ENCODE measurements at regions not wholly inside any gene's neighbourhood (a gene's known extent, or its start where the extent isn't known, plus 50 kb on each side); places are given as distances from the start of the nearest gene placed in this dataset.

DNA sequence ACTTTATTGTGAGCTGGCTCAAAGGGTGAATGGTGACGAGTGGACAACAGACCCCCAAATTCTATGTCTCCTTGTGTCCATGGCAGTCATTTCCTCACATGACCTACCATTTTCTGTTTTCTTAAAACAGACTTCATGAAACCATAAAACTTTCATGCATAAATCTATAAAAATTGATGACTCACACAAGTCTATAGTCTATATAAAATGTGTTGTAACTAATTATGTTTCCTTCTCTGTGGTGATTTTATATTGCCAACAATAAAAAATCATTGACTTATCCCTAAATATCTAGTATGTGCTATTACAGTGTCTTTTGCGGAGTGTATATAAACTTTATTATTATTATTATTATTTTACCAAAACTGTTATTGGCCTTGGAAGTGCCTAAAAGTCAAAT, 382.4 kb downstream of the MAT2B start:
- H3K36me3 ChIP-seq: no peaks in the 10 kb centered on the region
- 68 to 92% (median 86%) methylated on average over 2 of the region's 2 CpGs for WGBS, 5 donors
- no peak overlapping the region for H3K4me3 ChIP-seq
- DNase-seq: no peak
- H3K27ac ChIP-seq: no peak overlapping the region
- H3K9me3 ChIP-seq: no peaks in the 10 kb centered on the region
- intact Hi-C loops (cut with DNase I; ENCODE audit: low total_unique reads): no loop called here
- no peaks in the 10 kb centered on the region for H3K4me1 ChIP-seq
- TF ChIP-seq, protein P1, sequence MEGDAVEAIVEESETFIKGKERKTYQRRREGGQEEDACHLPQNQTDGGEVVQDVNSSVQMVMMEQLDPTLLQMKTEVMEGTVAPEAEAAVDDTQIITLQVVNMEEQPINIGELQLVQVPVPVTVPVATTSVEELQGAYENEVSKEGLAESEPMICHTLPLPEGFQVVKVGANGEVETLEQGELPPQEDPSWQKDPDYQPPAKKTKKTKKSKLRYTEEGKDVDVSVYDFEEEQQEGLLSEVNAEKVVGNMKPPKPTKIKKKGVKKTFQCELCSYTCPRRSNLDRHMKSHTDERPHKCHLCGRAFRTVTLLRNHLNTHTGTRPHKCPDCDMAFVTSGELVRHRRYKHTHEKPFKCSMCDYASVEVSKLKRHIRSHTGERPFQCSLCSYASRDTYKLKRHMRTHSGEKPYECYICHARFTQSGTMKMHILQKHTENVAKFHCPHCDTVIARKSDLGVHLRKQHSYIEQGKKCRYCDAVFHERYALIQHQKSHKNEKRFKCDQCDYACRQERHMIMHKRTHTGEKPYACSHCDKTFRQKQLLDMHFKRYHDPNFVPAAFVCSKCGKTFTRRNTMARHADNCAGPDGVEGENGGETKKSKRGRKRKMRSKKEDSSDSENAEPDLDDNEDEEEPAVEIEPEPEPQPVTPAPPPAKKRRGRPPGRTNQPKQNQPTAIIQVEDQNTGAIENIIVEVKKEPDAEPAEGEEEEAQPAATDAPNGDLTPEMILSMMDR (IDR thresholded peaks at IDR 0.05 in 8 of 11, conservative IDR thresholded peaks at IDR 0.05 in 3 of 11): no peak
- TF ChIP-seq POLR2AphosphoS5 (IDR thresholded peaks at IDR 0.05) (no peak), POLR2A (IDR thresholded peaks at IDR 0.05) (no peak)
- no peaks in the 10 kb centered on the region for H3K27me3 ChIP-seq (replicated peaks in 1 of 7)

DNA sequence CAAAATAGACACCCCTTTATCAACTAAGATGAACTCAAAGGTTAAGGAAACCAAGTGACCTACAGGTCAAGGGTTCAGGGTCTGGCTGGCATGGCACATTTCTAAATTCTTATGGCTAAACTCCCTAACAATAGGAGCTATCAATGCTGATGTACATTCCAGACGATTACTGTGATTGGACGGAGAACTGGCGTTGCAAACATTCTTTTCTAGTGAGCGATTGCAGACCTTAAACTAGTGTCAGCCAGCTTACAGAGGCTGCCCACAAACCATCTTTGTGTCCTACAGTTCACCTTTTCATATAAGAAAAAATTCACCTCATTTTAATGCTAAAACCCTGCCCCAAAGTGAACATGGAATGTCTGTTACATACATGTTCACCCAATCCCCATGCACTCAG, 382.9 kb downstream of the MAT2B start:
- Histone ChIP-seq H3K27ac (no peak overlapping the region), H3K4me3 (no peak overlapping the region), H3K27me3 (replicated peaks in 1 of 7) (no peaks in the 10 kb centered on the region), H3K36me3 (no peaks in the 10 kb centered on the region), H3K4me1 (no peaks in the 10 kb centered on the region), H3K9me3 (no peaks in the 10 kb centered on the region)
- no peak for TF ChIP-seq POLR2A (IDR thresholded peaks at IDR 0.05)
- TF ChIP-seq, protein P1 (IDR thresholded peaks at IDR 0.05 in 8 of 11, conservative IDR thresholded peaks at IDR 0.05 in 3 of 11): no peak
- no peak for TF ChIP-seq POLR2AphosphoS5 (IDR thresholded peaks at IDR 0.05)
- 70 to 93% (median 88%) methylated on average over 4 of the region's 4 CpGs for WGBS, 5 donors
- intact Hi-C loops (cut with DNase I; ENCODE audit: low total_unique reads): no loop called here
- no peak for DNase-seq

DNA sequence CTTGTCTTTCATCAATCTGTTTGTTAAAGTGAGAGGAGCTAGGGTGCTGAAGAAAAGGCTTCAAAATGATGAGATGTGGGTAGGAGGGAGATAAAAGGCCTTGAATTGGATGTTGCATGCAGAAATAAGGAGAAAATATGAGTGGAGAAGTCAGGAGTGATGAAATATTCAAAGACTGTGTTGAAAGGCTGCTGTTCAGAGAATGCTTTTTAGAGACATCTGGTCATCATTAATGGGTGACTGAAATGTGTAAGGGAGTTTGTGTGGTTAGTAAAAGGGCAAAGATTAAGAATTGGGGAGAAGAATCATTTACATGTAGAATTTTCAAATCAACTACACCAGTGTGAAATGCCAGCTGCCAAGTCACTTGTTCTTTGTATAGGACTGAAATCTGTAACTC, 383.9 kb downstream of the MAT2B start:
- DNase-seq: no peak
- H3K4me3 ChIP-seq: no peak overlapping the region
- H3K4me1 ChIP-seq: no peaks in the 10 kb centered on the region
- intact Hi-C loops (cut with DNase I; ENCODE audit: low total_unique reads): no loop called here
- no peaks in the 10 kb centered on the region for H3K27me3 ChIP-seq (replicated peaks in 1 of 7)
- no peaks in the 10 kb centered on the region for H3K9me3 ChIP-seq
- TF ChIP-seq, protein P1 (IDR thresholded peaks at IDR 0.05 in 8 of 11, conservative IDR thresholded peaks at IDR 0.05 in 3 of 11): no peak
- no peak for TF ChIP-seq POLR2A (IDR thresholded peaks at IDR 0.05)
- no peak for TF ChIP-seq POLR2AphosphoS5 (IDR thresholded peaks at IDR 0.05)
- H3K27ac ChIP-seq: no peak overlapping the region
- H3K36me3 ChIP-seq: no peaks in the 10 kb centered on the region

DNA sequence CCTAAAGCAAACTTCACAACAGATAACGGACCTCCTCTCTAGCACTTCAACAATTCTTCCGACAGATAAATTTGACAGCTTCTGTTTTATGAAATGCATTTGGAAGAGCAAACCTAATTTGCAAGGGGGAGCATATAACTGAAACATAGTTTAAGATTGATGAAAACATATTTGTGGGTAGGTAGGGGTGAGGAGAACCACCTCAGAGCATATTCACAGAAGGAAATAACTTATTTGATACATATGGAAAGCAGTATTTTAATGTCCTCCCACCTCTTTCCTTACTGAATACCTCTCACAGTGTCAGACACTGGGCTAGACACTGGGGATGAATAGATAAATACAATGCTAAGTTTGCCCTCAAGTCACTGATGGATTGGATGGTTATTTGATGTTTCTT, 384.8 kb downstream of the MAT2B start:
- DNase-seq: no peak
- TF ChIP-seq POLR2AphosphoS5 (IDR thresholded peaks at IDR 0.05) (no peak), POLR2A (IDR thresholded peaks at IDR 0.05) (no peak)
- TF ChIP-seq, protein P1 (IDR thresholded peaks at IDR 0.05 in 8 of 11, conservative IDR thresholded peaks at IDR 0.05 in 3 of 11): no peak
- no peaks in the 10 kb centered on the region for H3K36me3 ChIP-seq
- H3K4me3 ChIP-seq: no peak overlapping the region
- H3K27me3 ChIP-seq (replicated peaks in 1 of 7): no peaks in the 10 kb centered on the region
- no peak overlapping the region for H3K27ac ChIP-seq
- no peaks in the 10 kb centered on the region for H3K9me3 ChIP-seq
- no peaks in the 10 kb centered on the region for H3K4me1 ChIP-seq
- intact Hi-C loops (cut with DNase I; ENCODE audit: low total_unique reads): no loop called here
- WGBS, 5 donors: 85 to 89% (median 87%) methylated on average over 2 of the region's 2 CpGs
